IMR-90 (cell line): ENCODE measurements at regions not wholly inside any gene's neighbourhood (a gene's known extent, or its start where the extent isn't known, plus 50 kb on each side); places are given as distances from the start of the nearest gene placed in this dataset.

Experiments used
- ATAC-seq: fragments of 200-7000 bp; cut with Tn5 transposase; 2 replicates; pipeline ENCODE4 v1.9.1; 2020; ENCODE audit warnings: low read depth, mild to moderate bottlenecking, moderate library complexity
- BruUV-seq: library from RNA; stranded (reverse); fragments of 400-500 nt; replicated peaks from 2 replicates; lab custom pipeline; 2021; lab: Mats Ljungman, UMichigan
- CTCF ChIA-PET: fragments of 300-600 bp; formaldehyde crosslinking; extraction: SDS; loops from one replicate; lab custom pipeline; 2021; ENCODE audit warnings: antibody characterized with exemption; lab: Yijun Ruan, JAX
- POLR2A ChIA-PET: fragments of 300-600 bp; sonication (Branson Sonifier 250); formaldehyde crosslinking; loops from one replicate; lab custom pipeline; 2022; ENCODE audit warnings: antibody characterized with exemption; ENCODE audit not compliant: unreplicated experiment; lab: Charles Lee
- DNase-seq: peaks from one replicate; pipeline ENCODE4 v3.0.0; 2013
- H2AFZ ChIP-seq: replicated peaks from 2 replicates; pipeline ENCODE3; 2013; ENCODE audit warnings: low read length, mild to moderate bottlenecking; ENCODE audit not compliant: poor library complexity
- H2AK5ac ChIP-seq: 2 replicates; pipeline ENCODE4 v1.6.1; 2013; ENCODE audit warnings: low read depth, low read length, inconsistent platforms
- H2AK9ac ChIP-seq: replicated peaks from 2 replicates; pipeline ENCODE3; 2013; ENCODE audit warnings: mild to moderate bottlenecking, low read depth, low read length, moderate library complexity; ENCODE audit not compliant: poor library complexity
- H2BK120ac ChIP-seq: 2 replicates; pipeline ENCODE4 v1.6.1; 2013; ENCODE audit warnings: low read depth, low read length, inconsistent platforms
- H2BK15ac ChIP-seq: 3 replicates; pipeline ENCODE4 v1.6.1; 2013; ENCODE audit warnings: low read depth, low read length, inconsistent platforms
- H2BK20ac ChIP-seq: 2 replicates; pipeline ENCODE4 v1.6.1; 2013; ENCODE audit warnings: low read depth, mild to moderate bottlenecking, inconsistent platforms, low read length, moderate library complexity
- H2BK5ac ChIP-seq: 2 replicates; pipeline ENCODE4 v1.6.1; 2013; ENCODE audit warnings: mild to moderate bottlenecking, low read depth, low read length, inconsistent platforms; ENCODE audit not compliant: poor library complexity, severe bottlenecking
- H3K14ac ChIP-seq: replicated peaks from 2 replicates; pipeline ENCODE4 v1.6.1; 2013; ENCODE audit warnings: low read depth, low read length, inconsistent platforms
- H3K18ac ChIP-seq: 2 replicates; pipeline ENCODE4 v1.6.1; 2013; ENCODE audit warnings: low read depth, low read length, control low read depth
- H3K23ac ChIP-seq: 2 replicates; pipeline ENCODE4 v1.6.1; 2013; ENCODE audit warnings: low read depth, low read length, inconsistent platforms
- H3K27ac ChIP-seq: 2 replicates; pipeline ENCODE4 v1.5.1; 2013; ENCODE audit warnings: mild to moderate bottlenecking, control low read depth, low read length; ENCODE audit not compliant: insufficient read depth
- H3K27me3 ChIP-seq: 2 replicates; pipeline ENCODE4 v1.6.1; 2013; ENCODE audit warnings: low read length; ENCODE audit not compliant: control insufficient read depth, insufficient read depth
- H3K36me3 ChIP-seq: 2 replicates; pipeline ENCODE4 v1.6.1; 2013; ENCODE audit warnings: low read length, mixed read lengths; ENCODE audit not compliant: control insufficient read depth, insufficient read depth
- H3K4ac ChIP-seq: 2 replicates; pipeline ENCODE4 v1.6.1; 2013; ENCODE audit warnings: low read depth, low read length, inconsistent platforms
- H3K4me1 ChIP-seq: 2 replicates; pipeline ENCODE4 v1.6.1; 2013; ENCODE audit warnings: low read length, mixed read lengths; ENCODE audit not compliant: control insufficient read depth, insufficient read depth
- H3K4me2 ChIP-seq: 2 replicates; pipeline ENCODE4 v1.6.1; 2013; ENCODE audit warnings: low read depth, mild to moderate bottlenecking, control low read depth, low read length, moderate library complexity
- H3K4me3 ChIP-seq: 2 replicates; pipeline ENCODE4 v1.5.1; 2013; ENCODE audit warnings: low read depth, mild to moderate bottlenecking, control low read depth, low read length, moderate library complexity; ENCODE audit not compliant: insufficient read depth
- H3K56ac ChIP-seq: 2 replicates; pipeline ENCODE4 v1.6.1; 2013; ENCODE audit warnings: low read length, inconsistent platforms; ENCODE audit not compliant: insufficient read depth; ENCODE audit errors: extremely low read depth
- H3K79me1 ChIP-seq, 2 experiments: 2 replicates each; pipeline ENCODE4 v1.6.1; 2013; ENCODE audit warnings: low read length in 2 of 2, inconsistent platforms in 1 of 2, low read depth in 1 of 2
- H3K9ac ChIP-seq: 2 replicates; pipeline ENCODE4 v1.6.1; 2013; ENCODE audit warnings: low read depth, low read length, control low read depth
- H3K9me1 ChIP-seq: 2 replicates; pipeline ENCODE4 v1.6.1; 2013; ENCODE audit warnings: low read length, inconsistent platforms; ENCODE audit not compliant: insufficient read depth
- H3K9me3 ChIP-seq: 2 replicates; pipeline ENCODE4 v1.6.1; 2013; ENCODE audit warnings: low read length; ENCODE audit not compliant: control insufficient read depth, insufficient read depth
- H4K20me1 ChIP-seq: 2 replicates; pipeline ENCODE4 v1.6.1; 2013; ENCODE audit warnings: low read length, inconsistent platforms; ENCODE audit not compliant: insufficient read depth
- H4K5ac ChIP-seq: 2 replicates; pipeline ENCODE4 v1.6.1; 2013; ENCODE audit warnings: mild to moderate bottlenecking, low read depth, low read length, control low read depth
- H4K8ac ChIP-seq, 2 experiments: 2 replicates each; pipeline ENCODE4 v1.6.1; 2013; ENCODE audit warnings: low read depth in 2 of 2, low read length in 2 of 2, control low read depth in 1 of 2, inconsistent platforms in 1 of 2
- H4K91ac ChIP-seq: 2 replicates; pipeline ENCODE4 v1.6.1; 2013; ENCODE audit warnings: low read depth, low read length, inconsistent platforms; ENCODE audit not compliant: insufficient read depth
- BHLHE40 ChIP-seq: fragments of 150-350 bp; IDR thresholded peaks from 2 replicates; pipeline ENCODE4 v1.6.1; 2016; ENCODE audit warnings: mild to moderate bottlenecking, low read depth, low read length
- ELK1 ChIP-seq: fragments of 150-350 bp; IDR thresholded peaks from 2 replicates; pipeline ENCODE4 v1.6.1; 2016; ENCODE audit warnings: low read depth, mild to moderate bottlenecking, low read length, moderate library complexity, borderline replicate concordance
- MAFK ChIP-seq: IDR thresholded peaks from 2 replicates; pipeline ENCODE4 v1.6.1; 2012; ENCODE audit warnings: low read depth, low read length, improper control_type of control experiment
- MAZ ChIP-seq: IDR thresholded peaks from 2 replicates; pipeline ENCODE4 v1.6.1; 2012; ENCODE audit warnings: low read depth, mild to moderate bottlenecking, low read length, improper control_type of control experiment, moderate library complexity, borderline replicate concordance
- MXI1 ChIP-seq: IDR thresholded peaks from 2 replicates; pipeline ENCODE4 v1.6.1; 2012; ENCODE audit warnings: low read depth, mild to moderate bottlenecking, low read length, moderate library complexity, borderline replicate concordance
- POLR2A ChIP-seq: IDR thresholded peaks from 2 replicates; pipeline ENCODE4 v1.6.1; 2012; ENCODE audit warnings: mild to moderate bottlenecking, low read depth, low read length
- RCOR1 ChIP-seq: IDR thresholded peaks from 2 replicates; pipeline ENCODE4 v1.6.1; 2012; ENCODE audit warnings: mild to moderate bottlenecking, low read length, improper control_type of control experiment; ENCODE audit not compliant: insufficient replicate concordance
- WGBS, 2 experiments: methylation state at CpG; one replicate each; pipeline versions ENCODE4 v1.1.5 to v1.1.7; 2013; ENCODE audit warnings: missing lambda C conversion rate in 2 of 2; ENCODE audit not compliant: insufficient read length in 1 of 2; ENCODE audit errors: extremely low coverage in 2 of 2; 5-methylcytosine and 5-hydroxymethylcytosine counted together
- dilution Hi-C: fragments of 300-500 bp; cut with HindIII; formaldehyde crosslinking; loops from one replicate; pipeline ENCODE4 v1.14.3; 2018; ENCODE audit warnings: low sequenced_read_pairs; ENCODE audit not compliant: unreplicated experiment
- in situ Hi-C: fragments of 300-500 bp; cut with MboI; formaldehyde crosslinking; loops from 3 replicates; pipeline ENCODE4 v1.14.3; 2019; ENCODE audit warnings: low sequenced_read_pairs, inconsistent platforms, mixed read lengths
- intact Hi-C: fragments of 100-400 bp; cut with micrococcal nuclease; formaldehyde crosslinking; loops from 2 replicates; pipeline ENCODE4 v1.10.0; 2022

- Histone ChIP-seq H3K23ac (no peak overlapping the region), H3K27me3 (no peaks in the 10 kb centered on the region), H2AFZ (no peak overlapping the region), H3K9me1 (0 out of 2 replicates have a peak, but pooled peaks cover 4% of the 10 kb centered on the region), H3K4me2 (no peak overlapping the region), H3K56ac (no peak overlapping the region), H4K8ac (no peak overlapping the region), H4K5ac (no peak overlapping the region), H3K27ac (no peak overlapping the region), H2BK5ac (no peak overlapping the region), H2AK9ac (no peak overlapping the region), H3K9me3 (no peaks in the 10 kb centered on the region), H3K14ac (no peak overlapping the region), H3K9ac (no peak overlapping the region), H3K79me1 (peaks cover 11 to 15% of the 10 kb centered on the region in 2 experiments; a peak in 3 of 4 replicates), H2AK5ac (peak overlapping the region; percentile 86), H3K4ac (0 out of 2 replicates have a peak overlapping the region, but pooled peaks have one; percentile 7), H4K20me1 (no peaks in the 10 kb centered on the region), H2BK20ac (no peak overlapping the region), H3K36me3 (no peaks in the 10 kb centered on the region), H3K4me3 (no peak overlapping the region), H2BK15ac (0 out of 3 replicates have a peak overlapping the region, but pooled peaks have one; percentile 74), H4K91ac (no peak overlapping the region), H3K18ac (no peak overlapping the region), H3K4me1 (peaks cover 1% of the 10 kb centered on the region; the same call in 1 of the 2 replicates), H2BK120ac (peak overlapping the region; percentile 62; the same call in 1 of the 2 replicates)
- no CpG with 5 or more reads among the region's 3 CpGs for WGBS, 2 experiments
- no TSS peak for BruUV-seq
- dilution Hi-C loops (no loop called here), in situ Hi-C loops (no loop called here), intact Hi-C loops (no loop called here)
- ChIA-PET CTCF (no interaction called here), POLR2A (no interaction called here)
- TF ChIP-seq MAZ: no peak
- TF ChIP-seq ELK1: no peak
- no peak for TF ChIP-seq RCOR1
- TF ChIP-seq POLR2A: no peak
- TF ChIP-seq MAFK: no peak
- no peak for TF ChIP-seq BHLHE40
- no peak for TF ChIP-seq MXI1
- ATAC-seq (no peak), DNase-seq (no peak)
These were observed 82.4 kb upstream of the BASP1 start for GRCh38 chr5:17135050-17135449.
